ENCODE measurements at regions not wholly inside any gene's neighbourhood (a gene's known extent, or its start where the extent isn't known, plus 50 kb on each side); places are given as distances from the start of the nearest gene placed in this dataset.
A peak's percentile ranks its signal among the peaks of the same experiment; 100 is the strongest.

DNA sequence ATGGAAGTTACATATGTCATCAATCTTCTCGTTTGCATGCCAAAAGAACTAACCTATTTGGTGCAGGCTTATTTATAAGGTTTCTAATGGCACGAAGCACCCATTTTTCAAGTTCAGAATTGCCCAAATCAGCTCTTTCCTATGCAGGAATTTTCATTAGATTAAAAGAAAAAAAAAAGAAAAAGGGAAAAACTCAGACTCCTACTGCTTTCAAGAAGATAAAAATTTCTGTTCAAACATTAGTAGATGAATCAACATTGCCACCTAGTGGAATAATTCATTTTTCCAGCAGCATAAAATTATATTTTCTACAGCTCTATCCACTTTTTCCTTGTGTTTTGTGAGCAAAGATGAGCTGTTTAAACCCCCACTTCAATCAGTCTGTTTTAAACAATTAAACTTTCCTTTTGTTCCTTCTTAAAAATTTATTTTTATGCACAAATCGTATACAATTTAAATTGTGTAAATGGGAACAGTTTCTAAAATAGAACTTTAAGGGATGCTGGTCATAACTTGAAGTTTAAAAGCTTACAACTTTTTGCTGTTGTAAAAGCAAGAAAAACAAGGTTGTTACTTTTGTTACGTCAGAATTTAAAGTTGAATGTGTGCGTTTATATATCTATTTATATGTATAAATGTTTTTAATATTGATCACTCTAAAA lies 309.9 kb downstream of the ARAP2 start:
- DNase-seq: peak; percentile 76

GRCh38 chr4:35938936-35939335 lies 305.4 kb downstream of the ARAP2 start:
- no peak for DNase-seq

DNA sequence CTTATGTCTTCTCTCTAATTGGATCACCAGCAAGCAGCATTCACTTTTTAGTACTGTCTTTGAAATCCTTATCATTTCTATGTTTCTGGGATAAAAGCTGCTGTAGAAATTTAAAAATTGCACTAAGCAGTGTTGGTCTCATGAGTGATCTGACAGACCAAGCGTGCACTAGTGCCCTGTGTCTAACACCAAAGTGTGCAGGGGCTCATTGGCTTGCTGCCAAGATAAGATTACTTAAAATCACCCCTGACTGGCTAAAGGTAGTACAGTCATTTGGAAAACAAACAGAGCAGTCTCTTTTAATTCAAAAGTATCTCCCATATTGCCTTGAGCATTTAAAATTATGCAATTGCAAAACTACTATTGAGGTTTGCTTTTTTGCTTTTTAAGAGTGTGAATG lies 304.6 kb downstream of the ARAP2 start:
- no peak for DNase-seq

DNA sequence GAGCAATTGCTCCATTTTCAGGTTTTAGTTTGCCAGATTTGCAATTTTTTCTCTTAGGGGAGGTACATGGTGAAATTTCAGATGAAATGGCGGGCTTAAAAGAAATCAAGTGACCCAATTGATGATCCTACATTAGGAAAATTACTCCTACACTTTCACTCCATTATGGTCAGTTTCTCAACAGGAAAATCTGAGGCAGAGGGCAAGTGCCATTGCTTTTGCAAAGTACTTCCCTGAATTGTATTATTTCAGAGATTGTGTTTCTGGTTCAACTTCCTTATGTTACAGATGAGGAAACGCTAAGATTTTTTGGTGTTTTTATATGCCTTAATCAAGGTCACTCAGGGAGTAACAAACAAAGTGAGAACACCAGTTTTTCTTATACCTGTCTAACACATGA lies 302.2 kb downstream of the ARAP2 start:
- no peak for DNase-seq

DNA sequence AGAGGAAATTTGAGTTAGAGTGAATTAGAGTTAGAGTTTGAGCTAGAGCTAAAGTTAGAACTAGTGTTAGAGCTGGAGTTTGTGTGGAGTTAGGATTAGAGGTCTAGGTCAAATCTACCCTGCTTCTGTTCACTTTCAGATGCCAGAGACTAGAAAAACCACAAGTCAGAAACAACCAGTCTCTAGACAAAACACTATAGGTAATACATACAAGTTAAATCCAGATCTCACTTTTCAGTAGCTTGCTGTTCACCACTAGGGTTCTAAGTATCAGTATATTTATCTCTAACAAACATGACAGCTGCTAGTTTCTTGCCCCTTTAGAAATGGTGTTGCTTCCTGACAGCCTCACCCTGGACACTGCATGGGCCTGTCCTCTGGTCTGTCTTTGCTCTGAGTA lies 300.7 kb downstream of the ARAP2 start:
- no peak for DNase-seq

GRCh38 chr4:35948171-35948570 lies 296.1 kb downstream of the ARAP2 start:
- DNase-seq: no peak

DNA sequence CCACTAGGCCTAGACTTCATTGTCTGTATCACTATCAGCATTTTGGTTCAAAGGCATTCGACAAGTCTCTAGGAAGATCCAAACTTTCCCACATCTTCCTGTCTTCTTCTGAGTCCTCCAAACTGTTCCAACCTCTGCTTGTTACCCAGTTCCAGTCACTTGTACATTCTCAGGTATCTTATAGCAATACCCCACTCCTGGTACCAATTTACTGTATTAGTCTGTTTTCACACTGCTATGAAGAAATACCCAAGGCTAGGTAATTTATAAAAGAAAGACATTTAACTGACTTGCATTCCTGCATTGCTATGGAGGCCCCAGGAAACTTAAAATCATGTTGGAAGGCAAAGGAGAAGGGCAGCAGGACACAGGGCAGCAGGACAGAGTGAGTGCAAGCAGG lies 293.9 kb downstream of the ARAP2 start:
- DNase-seq: no peak

GRCh38 chr4:35952751-35953150 lies 291.6 kb downstream of the ARAP2 start:
- no peak for DNase-seq

DNA sequence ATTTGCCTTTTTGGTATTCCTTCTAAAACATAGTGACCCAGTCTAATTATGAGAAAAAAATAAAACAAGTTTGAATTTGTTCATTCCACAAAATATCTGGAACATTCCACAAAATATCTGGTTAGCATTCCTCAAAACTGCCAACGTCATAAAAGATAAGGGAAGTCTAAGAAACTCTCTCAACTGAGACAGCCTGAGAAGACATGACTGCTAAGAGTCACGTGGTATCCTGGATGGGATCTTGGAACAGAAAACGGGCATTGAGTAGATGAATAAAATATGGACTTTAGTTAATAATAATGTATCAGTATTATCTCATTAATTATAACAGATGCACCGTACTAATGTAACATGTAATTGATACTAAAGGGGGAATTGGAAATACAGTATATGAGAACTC lies 280.9 kb downstream of the ARAP2 start:
- no peak for DNase-seq

DNA sequence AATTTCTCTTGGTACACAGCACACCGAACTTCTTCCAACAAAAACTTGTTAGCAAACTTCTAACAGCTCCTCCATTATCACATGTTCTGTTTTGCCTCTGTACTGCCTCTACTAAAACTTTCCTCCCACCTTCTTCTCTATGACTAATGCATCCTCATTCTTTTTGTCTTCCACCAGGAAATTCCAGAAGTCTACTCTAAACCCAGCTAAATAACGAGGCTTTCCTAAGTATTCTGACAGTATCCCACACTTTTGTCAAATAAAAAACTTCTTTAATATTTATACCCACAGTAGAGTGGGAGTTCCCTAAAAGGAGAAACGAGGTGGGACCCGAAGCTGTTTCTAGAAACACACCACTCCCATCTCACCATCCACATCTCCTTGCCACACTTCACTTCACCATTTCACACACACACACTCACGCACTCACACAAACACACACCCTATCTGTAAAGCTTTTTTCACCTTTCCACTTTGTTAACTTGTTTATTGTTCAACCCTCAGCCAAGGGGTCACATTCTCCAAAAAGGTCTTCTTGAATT lies 280.3 kb downstream of the ARAP2 start:
- DNase-seq: no peak

DNA sequence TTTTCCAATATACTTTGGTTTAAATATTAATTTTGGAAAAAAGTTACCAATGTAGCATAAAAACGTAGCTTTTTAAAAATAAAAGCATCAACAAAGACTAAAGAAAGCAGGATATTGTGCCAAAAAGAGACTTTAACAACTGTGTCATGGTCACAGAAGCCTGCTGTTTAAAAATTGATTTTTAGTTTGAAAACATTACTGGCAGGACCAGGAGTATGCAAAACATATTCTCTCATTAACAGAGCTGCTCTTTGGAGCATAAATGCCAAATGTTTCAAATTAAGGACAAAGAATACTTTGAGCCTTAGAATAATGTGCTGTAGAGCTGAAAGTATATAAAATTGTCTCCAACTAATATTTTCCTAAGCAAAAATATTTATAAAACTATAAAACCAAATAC lies 279.0 kb downstream of the ARAP2 start:
- DNase-seq: peak; percentile 3

- no peak for DNase-seq
Measured at GRCh38 chr4:35966566-35966965, 277.7 kb downstream of the ARAP2 start.

DNA sequence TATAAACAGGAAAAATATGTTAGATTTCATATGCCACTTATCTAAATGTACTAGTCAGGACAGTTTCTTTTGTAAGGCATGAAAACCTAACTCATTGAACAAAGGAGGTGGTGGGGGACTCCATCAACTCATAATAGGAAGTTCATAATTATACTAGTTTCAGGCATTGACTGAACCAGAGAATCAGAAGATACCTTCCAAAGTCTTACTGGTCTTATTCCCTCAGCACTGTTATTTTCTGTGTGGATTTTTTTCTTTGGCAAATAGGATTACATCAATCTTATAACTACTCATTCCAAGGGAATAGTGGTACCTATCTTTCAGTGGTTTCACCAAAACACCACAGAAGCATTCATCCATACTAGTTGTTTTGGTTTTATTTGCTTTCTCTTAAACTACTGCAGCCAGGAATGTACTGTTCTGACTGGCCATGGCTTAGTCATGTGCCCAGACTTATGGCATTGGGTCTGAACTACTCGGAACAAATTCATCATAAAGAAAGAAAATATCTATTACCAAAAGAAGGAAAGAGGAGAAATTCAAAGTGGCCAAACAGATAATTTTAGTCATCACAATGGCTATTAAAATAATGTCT lies 273.9 kb downstream of the ARAP2 start:
- no peak for DNase-seq

DNA sequence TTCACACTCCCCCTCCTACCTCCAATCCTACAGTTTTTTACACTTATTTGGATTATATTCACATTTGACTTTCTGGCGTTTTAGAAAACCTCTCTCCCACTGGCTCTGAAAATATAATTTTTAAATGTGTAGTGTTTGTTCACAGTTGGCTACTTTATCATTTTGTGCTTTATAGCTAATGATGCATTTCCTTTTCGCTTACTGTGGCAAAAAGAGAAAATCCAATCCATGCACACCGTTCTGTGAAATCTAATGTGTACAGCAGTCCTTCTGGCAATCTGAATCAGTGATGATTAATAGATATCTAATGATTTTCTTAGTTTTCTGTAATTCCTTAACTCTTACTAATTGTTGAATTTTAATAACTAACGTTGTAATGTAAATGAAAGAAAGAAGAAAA lies 271.5 kb downstream of the ARAP2 start:
- DNase-seq: no peak

DNA sequence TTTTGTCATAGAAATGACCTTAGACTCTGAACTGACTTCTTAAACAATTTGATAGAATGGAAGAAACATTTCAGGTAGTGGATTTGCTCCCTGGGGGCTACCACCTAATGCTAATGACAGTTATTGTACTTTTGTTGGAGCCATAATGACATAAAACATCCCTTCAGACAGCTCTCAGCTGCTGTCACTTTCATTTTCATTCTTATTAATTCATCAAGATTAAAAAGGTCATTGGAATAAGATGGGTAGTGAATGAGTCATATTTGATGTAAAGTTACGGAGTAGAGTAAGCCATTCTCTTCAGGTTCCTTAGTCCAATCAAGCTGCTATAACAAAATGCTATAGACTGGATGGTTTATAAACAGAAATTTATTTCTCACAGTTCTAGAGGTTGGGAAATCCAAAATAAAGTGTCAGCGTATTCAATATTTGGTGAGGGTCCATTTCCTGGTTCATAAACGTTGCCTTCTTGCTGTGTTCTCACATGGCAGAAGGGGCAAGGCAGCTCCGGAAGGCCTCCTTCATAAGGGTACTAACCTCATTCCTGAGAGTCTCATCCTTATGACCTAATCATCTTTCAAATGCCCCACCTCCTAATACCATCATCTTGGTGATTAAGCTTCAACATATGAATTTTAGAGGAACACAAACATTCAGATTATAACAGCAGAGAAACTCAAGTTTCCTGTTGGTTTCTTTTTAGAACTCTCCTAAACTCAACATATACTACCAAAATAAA lies 268.5 kb downstream of the ARAP2 start:
- no peak for DNase-seq

GRCh38 chr4:35978551-35978950 lies 265.8 kb downstream of the ARAP2 start:
- no peak for DNase-seq

- no peak for DNase-seq
Measured at GRCh38 chr4:35982318-35982717, 262.0 kb downstream of the ARAP2 start.

GRCh38 chr4:35986537-35986936 lies 257.8 kb downstream of the ARAP2 start:
- DNase-seq: no peak

GRCh38 chr4:35993606-35994005 lies 250.7 kb downstream of the ARAP2 start:
- no peak for DNase-seq

DNA sequence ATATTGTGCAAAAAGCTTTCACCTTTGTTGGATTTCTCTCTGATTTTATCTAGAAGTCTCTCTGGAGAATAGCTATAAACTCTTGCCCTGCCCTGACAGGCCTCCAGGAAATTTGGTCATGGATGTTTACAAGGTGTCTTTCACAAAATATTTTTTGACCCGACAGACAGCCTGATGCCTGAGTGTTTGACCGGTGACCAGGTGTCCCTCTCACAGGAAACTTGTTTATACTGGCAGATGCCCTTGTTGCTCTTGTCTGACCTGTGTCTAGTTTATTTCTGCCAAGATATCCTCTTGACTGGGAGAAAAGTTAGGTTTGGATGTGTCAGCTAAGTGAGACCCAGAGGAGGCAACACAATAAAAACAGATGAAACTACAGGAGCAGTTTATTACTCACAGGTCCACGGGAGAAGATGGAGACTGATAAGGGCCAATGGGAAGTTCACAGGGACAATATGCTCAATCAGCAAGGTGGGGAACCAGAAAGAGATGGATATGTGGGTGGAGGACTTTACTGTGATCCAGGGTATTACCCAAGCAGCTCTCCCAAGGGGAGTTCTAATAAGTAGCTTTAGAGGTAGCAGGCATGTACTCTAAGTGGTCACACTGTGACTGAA lies 243.3 kb downstream of the ARAP2 start:
- no peak for DNase-seq

DNA sequence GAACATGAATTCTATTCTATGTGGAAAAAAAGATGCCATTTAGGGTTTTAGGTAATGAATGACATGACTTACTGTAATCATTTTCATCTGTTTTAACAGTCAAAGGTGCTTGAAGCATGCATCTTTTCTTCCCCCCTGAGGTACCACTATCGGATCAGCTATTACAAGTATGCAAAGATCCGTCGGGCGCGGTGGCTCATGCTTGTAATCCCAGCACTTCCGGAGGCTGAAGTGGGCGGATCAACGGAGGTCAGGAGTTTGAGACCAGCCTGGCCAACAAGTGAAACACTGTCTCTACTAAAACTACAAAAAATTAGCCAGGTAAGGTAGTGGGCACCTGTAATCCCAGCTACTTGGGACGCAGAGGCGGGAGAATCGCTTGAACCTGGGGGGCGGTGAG lies 241.3 kb downstream of the ARAP2 start:
- no peak for DNase-seq

- DNase-seq: no peak
Measured at GRCh38 chr4:36004204-36004851, 240.0 kb downstream of the ARAP2 start.

DNA sequence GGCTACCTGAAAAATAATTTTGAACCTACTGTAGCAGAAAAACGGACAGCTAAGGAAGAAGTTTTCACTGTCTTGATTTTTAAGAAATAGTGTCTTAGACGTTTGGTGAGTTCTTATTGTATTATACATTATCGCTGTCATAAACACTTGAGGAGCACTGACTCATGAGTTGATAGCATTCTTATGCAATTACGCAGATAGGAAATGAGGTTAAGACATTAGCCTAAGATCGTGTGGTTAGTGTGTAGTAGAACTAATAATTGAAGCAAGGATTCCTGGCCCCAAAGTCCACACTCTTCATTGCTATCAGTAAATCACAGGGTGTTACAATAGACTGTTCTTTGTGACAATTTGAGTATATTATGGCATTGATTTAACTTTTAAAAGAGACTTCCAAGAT lies 238.1 kb downstream of the ARAP2 start:
- no peak for DNase-seq
